GM12892 (cell line): ENCODE measurements at regions not wholly inside any gene's neighbourhood (a gene's known extent, or its start where the extent isn't known, plus 50 kb on each side); places are given as distances from the start of the nearest gene placed in this dataset.

ENCODE experiments used
- POLR2AphosphoS5 ChIP-seq: IDR thresholded peaks from 2 replicates; pipeline ENCODE4 v1.6.1; 2011; ENCODE audit warnings: low read depth, low read length, control low read depth
- TAF1 ChIP-seq: IDR thresholded peaks from 2 replicates; pipeline ENCODE4 v1.6.1; 2011; ENCODE audit warnings: low read depth, mild to moderate bottlenecking, control low read depth, low read length, borderline replicate concordance

DNA sequence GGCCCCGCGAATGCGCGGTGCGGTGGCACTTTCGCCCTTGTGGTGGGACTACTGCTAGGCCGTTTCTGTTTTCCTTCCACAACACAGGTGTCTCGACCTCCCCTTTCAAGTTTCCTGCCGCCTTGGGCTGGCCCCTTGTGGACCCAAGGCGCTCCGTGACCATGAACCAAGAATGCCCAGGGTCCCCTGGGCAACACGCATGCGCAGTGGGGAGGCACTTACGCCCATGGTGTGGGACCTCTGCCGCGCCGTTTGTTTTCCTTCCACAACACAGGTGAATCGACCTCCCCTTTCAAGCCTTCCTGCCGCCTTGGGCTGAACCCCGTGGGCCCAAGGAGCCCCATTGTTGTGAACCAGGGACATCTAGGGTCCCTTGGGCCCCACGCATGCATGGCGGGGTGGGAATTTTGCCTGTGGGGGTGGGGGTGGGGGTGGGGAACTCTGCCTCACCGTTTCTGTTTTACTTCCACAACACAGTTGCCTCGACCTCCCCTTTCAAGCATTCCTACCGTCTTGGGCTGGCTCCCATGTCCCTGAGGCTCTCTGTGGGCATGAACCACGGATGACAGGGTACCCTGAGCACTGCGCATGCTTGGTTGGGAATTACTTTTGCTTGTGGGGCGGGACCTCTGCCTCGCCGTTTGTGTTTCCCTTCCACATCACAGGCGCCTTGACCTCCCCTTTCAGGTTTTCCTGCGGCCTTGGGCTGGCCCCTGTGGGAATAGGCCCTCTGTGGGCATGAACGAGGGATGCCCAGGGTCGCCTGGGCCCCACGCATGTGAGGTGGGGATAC, 355.1 kb downstream of the ALG10 start:
- TF ChIP-seq POLR2AphosphoS5 (no peak), TAF1 (no peak)
